ENCODE measurements at regions not wholly inside any gene's neighbourhood (a gene's known extent, or its start where the extent isn't known, plus 50 kb on each side); places are given as distances from the start of the nearest gene placed in this dataset.

- TF ChIP-seq, protein P1, sequence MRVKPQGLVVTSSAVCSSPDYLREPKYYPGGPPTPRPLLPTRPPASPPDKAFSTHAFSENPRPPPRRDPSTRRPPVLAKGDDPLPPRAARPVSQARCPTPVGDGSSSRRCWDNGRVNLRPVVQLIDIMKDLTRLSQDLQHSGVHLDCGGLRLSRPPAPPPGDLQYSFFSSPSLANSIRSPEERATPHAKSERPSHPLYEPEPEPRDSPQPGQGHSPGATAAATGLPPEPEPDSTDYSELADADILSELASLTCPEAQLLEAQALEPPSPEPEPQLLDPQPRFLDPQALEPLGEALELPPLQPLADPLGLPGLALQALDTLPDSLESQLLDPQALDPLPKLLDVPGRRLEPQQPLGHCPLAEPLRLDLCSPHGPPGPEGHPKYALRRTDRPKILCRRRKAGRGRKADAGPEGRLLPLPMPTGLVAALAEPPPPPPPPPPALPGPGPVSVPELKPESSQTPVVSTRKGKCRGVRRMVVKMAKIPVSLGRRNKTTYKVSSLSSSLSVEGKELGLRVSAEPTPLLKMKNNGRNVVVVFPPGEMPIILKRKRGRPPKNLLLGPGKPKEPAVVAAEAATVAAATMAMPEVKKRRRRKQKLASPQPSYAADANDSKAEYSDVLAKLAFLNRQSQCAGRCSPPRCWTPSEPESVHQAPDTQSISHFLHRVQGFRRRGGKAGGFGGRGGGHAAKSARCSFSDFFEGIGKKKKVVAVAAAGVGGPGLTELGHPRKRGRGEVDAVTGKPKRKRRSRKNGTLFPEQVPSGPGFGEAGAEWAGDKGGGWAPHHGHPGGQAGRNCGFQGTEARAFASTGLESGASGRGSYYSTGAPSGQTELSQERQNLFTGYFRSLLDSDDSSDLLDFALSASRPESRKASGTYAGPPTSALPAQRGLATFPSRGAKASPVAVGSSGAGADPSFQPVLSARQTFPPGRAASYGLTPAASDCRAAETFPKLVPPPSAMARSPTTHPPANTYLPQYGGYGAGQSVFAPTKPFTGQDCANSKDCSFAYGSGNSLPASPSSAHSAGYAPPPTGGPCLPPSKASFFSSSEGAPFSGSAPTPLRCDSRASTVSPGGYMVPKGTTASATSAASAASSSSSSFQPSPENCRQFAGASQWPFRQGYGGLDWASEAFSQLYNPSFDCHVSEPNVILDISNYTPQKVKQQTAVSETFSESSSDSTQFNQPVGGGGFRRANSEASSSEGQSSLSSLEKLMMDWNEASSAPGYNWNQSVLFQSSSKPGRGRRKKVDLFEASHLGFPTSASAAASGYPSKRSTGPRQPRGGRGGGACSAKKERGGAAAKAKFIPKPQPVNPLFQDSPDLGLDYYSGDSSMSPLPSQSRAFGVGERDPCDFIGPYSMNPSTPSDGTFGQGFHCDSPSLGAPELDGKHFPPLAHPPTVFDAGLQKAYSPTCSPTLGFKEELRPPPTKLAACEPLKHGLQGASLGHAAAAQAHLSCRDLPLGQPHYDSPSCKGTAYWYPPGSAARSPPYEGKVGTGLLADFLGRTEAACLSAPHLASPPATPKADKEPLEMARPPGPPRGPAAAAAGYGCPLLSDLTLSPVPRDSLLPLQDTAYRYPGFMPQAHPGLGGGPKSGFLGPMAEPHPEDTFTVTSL (CRISPR knock-in tag; IDR thresholded peaks at IDR 0.05; ENCODE audit: borderline replicate concordance) = no peak
- TF ChIP-seq, protein P2, sequence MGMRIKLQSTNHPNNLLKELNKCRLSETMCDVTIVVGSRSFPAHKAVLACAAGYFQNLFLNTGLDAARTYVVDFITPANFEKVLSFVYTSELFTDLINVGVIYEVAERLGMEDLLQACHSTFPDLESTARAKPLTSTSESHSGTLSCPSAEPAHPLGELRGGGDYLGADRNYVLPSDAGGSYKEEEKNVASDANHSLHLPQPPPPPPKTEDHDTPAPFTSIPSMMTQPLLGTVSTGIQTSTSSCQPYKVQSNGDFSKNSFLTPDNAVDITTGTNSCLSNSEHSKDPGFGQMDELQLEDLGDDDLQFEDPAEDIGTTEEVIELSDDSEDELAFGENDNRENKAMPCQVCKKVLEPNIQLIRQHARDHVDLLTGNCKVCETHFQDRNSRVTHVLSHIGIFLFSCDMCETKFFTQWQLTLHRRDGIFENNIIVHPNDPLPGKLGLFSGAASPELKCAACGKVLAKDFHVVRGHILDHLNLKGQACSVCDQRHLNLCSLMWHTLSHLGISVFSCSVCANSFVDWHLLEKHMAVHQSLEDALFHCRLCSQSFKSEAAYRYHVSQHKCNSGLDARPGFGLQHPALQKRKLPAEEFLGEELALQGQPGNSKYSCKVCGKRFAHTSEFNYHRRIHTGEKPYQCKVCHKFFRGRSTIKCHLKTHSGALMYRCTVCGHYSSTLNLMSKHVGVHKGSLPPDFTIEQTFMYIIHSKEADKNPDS (CRISPR knock-in tag; IDR thresholded peaks at IDR 0.05) = no peak
- TF ChIP-seq PCBP2 (optimal IDR thresholded peaks at IDR 0.05; ENCODE audit: low read depth, low read length, poor library complexity, severe bottlenecking) (no peak), ZNF768 (CRISPR knock-in tag; IDR thresholded peaks at IDR 0.05) (no peak), RBM39 (IDR thresholded peaks at IDR 0.05; ENCODE audit: low read depth, low read length, poor library complexity, severe bottlenecking) (no peak), ZFY (CRISPR knock-in tag; IDR thresholded peaks at IDR 0.05) (no peak), WIZ (CRISPR knock-in tag; IDR thresholded peaks at IDR 0.05) (no peak), HDAC2 (CRISPR knock-in tag; IDR thresholded peaks at IDR 0.05) (no peak), ZNF326 (CRISPR knock-in tag; IDR thresholded peaks at IDR 0.05; ENCODE audit: borderline replicate concordance) (no peak), ZFP82 (CRISPR knock-in tag; IDR thresholded peaks at IDR 0.05; ENCODE audit: borderline replicate concordance) (no peak), ZBTB7A (CRISPR knock-in tag; IDR thresholded peaks at IDR 0.05) (no peak)
Measured at GRCh38 chr9:16930578-16930977, 60.1 kb upstream of the BNC2 start (continued).
